Fibroblast of skin of back (primary cell): ENCODE measurements at regions not wholly inside any gene's neighbourhood (a gene's known extent, or its start where the extent isn't known, plus 50 kb on each side); places are given as distances from the start of the nearest gene placed in this dataset.

ENCODE experiments used
- DNase-seq: peaks from one replicate; pipeline ENCODE4 v3.0.0-alpha.2; 2013

GRCh38 chr2:126990605-126991532 is 92.2 kb downstream of the TEX51 start:
- no peak for DNase-seq

GRCh38 chr2:126994340-126994777 is 95.7 kb downstream of the TEX51 start:
- no peak for DNase-seq

- DNase-seq, result no peak
These were observed 97.1 kb downstream of the TEX51 start for GRCh38 chr2:126995621-126996377.

GRCh38 chr2:126996378-126996699 is 97.6 kb downstream of the TEX51 start:
- DNase-seq, result no peak
